Neural progenitor cell (in vitro differentiated cells): ENCODE measurements at regions not wholly inside any gene's neighbourhood (a gene's known extent, or its start where the extent isn't known, plus 50 kb on each side); places are given as distances from the start of the nearest gene placed in this dataset.
A peak's percentile ranks its signal among the peaks of the same experiment; 100 is the strongest.

Experiments used
- DNase-seq: peaks from one replicate; pipeline ENCODE4 v3.0.0-alpha.2; 2016; ENCODE audit warnings: low spot score
- H2AFZ ChIP-seq: fragments of 200-600 bp; sonication (generic); replicated peaks from 2 replicates; pipeline ENCODE4 v1.6.1; 2016; ENCODE audit warnings: antibody characterized with exemption
- H3F3A ChIP-seq: fragments of 200-600 bp; sonication (generic); 2 replicates; pipeline ENCODE4 v1.6.1; 2016; ENCODE audit warnings: antibody characterized with exemption, low read depth
- H3K27ac ChIP-seq: fragments of 200-600 bp; sonication (generic); 2 replicates; pipeline ENCODE4 v1.5.1; 2016; ENCODE audit warnings: mild to moderate bottlenecking
- H3K27me3 ChIP-seq: fragments of 200-600 bp; sonication (generic); 2 replicates; pipeline ENCODE4 v1.6.1; 2016; ENCODE audit warnings: mild to moderate bottlenecking, moderate library complexity
- H3K36me3 ChIP-seq: fragments of 200-600 bp; sonication (generic); 2 replicates; pipeline ENCODE4 v1.5.1; 2016
- H3K4me1 ChIP-seq: fragments of 200-600 bp; sonication (generic); 2 replicates; pipeline ENCODE4 v1.6.1; 2016; ENCODE audit warnings: mixed run types
- H3K4me2 ChIP-seq: fragments of 200-600 bp; sonication (generic); 2 replicates; pipeline ENCODE4 v1.6.1; 2016
- H3K4me3 ChIP-seq: fragments of 200-600 bp; sonication (generic); 2 replicates; pipeline ENCODE4 v1.5.1; 2016
- H3K79me2 ChIP-seq: fragments of 200-600 bp; sonication (generic); 2 replicates; pipeline ENCODE4 v1.6.1; 2016; ENCODE audit warnings: low read depth
- H3K9ac ChIP-seq: fragments of 200-600 bp; sonication (generic); 2 replicates; pipeline ENCODE4 v1.6.1; 2016
- H3K9me3 ChIP-seq: fragments of 200-600 bp; sonication (generic); 2 replicates; pipeline ENCODE4 v1.5.1; 2016; ENCODE audit warnings: low read depth
- H4K20me1 ChIP-seq: fragments of 200-600 bp; sonication (generic); 2 replicates; pipeline ENCODE4 v1.6.1; 2016; ENCODE audit warnings: low read depth
- H3K27ac Mint-ChIP-seq: 3 replicates; pipeline ENCODE4 v1.8.0; 2021; ENCODE audit warnings: mixed read lengths
- H3K27me3 Mint-ChIP-seq: 2 replicates; pipeline ENCODE4 v1.8.0; 2022; ENCODE audit warnings: low read depth, mild to moderate bottlenecking, inconsistent platforms, moderate library complexity, mixed read lengths; ENCODE audit not compliant: insufficient read depth
- H3K36me3 Mint-ChIP-seq: 3 replicates; pipeline ENCODE4 v1.8.0; 2021; ENCODE audit warnings: mixed read lengths
- H3K4me1 Mint-ChIP-seq: 3 replicates; pipeline ENCODE4 v1.8.0; 2021; ENCODE audit warnings: mixed read lengths
- H3K4me3 Mint-ChIP-seq: 3 replicates; pipeline ENCODE4 v1.8.0; 2021; ENCODE audit warnings: mild to moderate bottlenecking, moderate library complexity, mixed read lengths
- H3K9me3 Mint-ChIP-seq: 3 replicates; pipeline ENCODE4 v1.8.0; 2020; ENCODE audit warnings: mixed read lengths
- EZH2 ChIP-seq: fragments of 200-600 bp; sonication (generic); IDR thresholded peaks from 2 replicates; pipeline ENCODE4 v1.6.1; 2017; ENCODE audit warnings: antibody characterized with exemption, mild to moderate bottlenecking, moderate library complexity
- EZH2phosphoT487 ChIP-seq: fragments of 200-600 bp; sonication (generic); IDR thresholded peaks from 2 replicates; pipeline ENCODE4 v1.6.1; 2017; ENCODE audit warnings: antibody characterized with exemption
- TF ChIP-seq, protein P1 (sequence below): fragments of 200-600 bp; sonication (generic); IDR thresholded peaks from 2 replicates; pipeline ENCODE4 v1.5.1; 2017; ENCODE audit warnings: antibody characterized with exemption, mild to moderate bottlenecking

DNA sequence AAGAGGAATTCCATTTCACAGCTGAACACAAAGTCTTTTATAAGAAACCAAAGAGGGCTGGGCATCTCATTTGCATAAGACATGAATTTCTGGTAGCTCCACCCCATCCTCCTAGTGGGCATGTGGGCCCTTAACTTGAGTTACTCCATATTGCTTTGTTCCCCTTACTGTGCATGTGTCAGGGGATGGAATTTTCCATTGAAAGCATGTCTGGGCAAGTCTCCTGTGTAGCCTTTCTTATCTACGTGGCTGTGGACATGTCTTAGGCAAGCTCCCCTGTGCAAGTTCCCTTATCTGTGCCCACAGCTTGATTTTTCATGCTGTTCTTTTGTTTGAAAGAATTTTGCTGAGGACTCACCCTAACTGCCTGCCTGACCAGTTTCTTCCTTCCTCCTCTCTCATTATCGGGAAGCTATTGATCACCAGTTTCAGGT, 123.5 kb upstream of the JADE1 start:
- Mint-ChIP-seq H3K27ac (no peak overlapping the region), H3K4me3 (no peak overlapping the region), H3K4me1 (peaks cover 28% of the 10 kb centered on the region), H3K9me3 (peaks cover 10% of the 10 kb centered on the region), H3K27me3 (peaks cover 2% of the 10 kb centered on the region), H3K36me3 (no peaks in the 10 kb centered on the region)
- DNase-seq: no peak
- H3K27ac ChIP-seq: no peak overlapping the region
- H4K20me1 ChIP-seq: no peaks in the 10 kb centered on the region
- H3K79me2 ChIP-seq: no peaks in the 10 kb centered on the region
- H3K36me3 ChIP-seq: no peaks in the 10 kb centered on the region
- H3K9ac ChIP-seq: no peak overlapping the region
- peaks cover 39% of the 10 kb centered on the region for H3K4me1 ChIP-seq
- no peak overlapping the region for H2AFZ ChIP-seq
- no peak overlapping the region for H3K4me3 ChIP-seq
- H3K9me3 ChIP-seq: peaks cover 5% of the 10 kb centered on the region
- TF ChIP-seq, protein P1, sequence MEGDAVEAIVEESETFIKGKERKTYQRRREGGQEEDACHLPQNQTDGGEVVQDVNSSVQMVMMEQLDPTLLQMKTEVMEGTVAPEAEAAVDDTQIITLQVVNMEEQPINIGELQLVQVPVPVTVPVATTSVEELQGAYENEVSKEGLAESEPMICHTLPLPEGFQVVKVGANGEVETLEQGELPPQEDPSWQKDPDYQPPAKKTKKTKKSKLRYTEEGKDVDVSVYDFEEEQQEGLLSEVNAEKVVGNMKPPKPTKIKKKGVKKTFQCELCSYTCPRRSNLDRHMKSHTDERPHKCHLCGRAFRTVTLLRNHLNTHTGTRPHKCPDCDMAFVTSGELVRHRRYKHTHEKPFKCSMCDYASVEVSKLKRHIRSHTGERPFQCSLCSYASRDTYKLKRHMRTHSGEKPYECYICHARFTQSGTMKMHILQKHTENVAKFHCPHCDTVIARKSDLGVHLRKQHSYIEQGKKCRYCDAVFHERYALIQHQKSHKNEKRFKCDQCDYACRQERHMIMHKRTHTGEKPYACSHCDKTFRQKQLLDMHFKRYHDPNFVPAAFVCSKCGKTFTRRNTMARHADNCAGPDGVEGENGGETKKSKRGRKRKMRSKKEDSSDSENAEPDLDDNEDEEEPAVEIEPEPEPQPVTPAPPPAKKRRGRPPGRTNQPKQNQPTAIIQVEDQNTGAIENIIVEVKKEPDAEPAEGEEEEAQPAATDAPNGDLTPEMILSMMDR: no peak
- TF ChIP-seq EZH2: no peak
- no peak for TF ChIP-seq EZH2phosphoT487
- H3F3A ChIP-seq: peaks cover 22% of the 10 kb centered on the region
- no peak overlapping the region for H3K4me2 ChIP-seq
- no peaks in the 10 kb centered on the region for H3K27me3 ChIP-seq

DNA sequence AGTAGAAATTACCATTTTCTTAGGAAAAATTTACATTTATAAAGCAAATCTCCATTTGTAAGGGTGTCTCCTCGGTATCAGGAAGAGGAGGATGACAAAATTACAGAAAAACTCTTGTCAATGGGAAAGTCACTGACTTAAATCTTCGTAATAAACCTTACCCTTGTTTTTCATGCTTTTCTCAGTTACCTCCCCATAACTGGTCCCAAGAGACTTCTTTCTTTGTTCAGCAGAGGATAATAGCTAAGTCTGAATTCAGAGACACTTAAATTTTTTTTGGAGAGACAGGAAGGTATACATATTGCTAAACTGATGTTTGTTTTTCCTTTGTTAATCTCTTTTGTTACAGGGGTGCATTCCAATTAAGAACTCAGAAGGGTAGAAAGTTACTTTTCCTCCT, 125.5 kb upstream of the JADE1 start:
- TF ChIP-seq, protein P1: no peak
- TF ChIP-seq EZH2 (no peak), EZH2phosphoT487 (no peak)
- Histone ChIP-seq H3K9me3 (peaks cover 5% of the 10 kb centered on the region), H4K20me1 (no peaks in the 10 kb centered on the region), H3K36me3 (no peaks in the 10 kb centered on the region), H3F3A (peaks cover 22% of the 10 kb centered on the region), H3K27me3 (no peaks in the 10 kb centered on the region), H3K4me3 (no peak overlapping the region), H3K27ac (no peak overlapping the region), H2AFZ (no peak overlapping the region), H3K9ac (no peak overlapping the region), H3K4me2 (no peak overlapping the region), H3K4me1 (peaks cover 27% of the 10 kb centered on the region), H3K79me2 (no peaks in the 10 kb centered on the region)
- H3K9me3 Mint-ChIP-seq: peaks cover 10% of the 10 kb centered on the region
- H3K36me3 Mint-ChIP-seq: no peaks in the 10 kb centered on the region
- H3K27ac Mint-ChIP-seq: no peak overlapping the region
- DNase-seq: no peak
- peaks cover 19% of the 10 kb centered on the region for H3K4me1 Mint-ChIP-seq
- H3K27me3 Mint-ChIP-seq: peaks cover 2% of the 10 kb centered on the region
- no peak overlapping the region for H3K4me3 Mint-ChIP-seq

DNA sequence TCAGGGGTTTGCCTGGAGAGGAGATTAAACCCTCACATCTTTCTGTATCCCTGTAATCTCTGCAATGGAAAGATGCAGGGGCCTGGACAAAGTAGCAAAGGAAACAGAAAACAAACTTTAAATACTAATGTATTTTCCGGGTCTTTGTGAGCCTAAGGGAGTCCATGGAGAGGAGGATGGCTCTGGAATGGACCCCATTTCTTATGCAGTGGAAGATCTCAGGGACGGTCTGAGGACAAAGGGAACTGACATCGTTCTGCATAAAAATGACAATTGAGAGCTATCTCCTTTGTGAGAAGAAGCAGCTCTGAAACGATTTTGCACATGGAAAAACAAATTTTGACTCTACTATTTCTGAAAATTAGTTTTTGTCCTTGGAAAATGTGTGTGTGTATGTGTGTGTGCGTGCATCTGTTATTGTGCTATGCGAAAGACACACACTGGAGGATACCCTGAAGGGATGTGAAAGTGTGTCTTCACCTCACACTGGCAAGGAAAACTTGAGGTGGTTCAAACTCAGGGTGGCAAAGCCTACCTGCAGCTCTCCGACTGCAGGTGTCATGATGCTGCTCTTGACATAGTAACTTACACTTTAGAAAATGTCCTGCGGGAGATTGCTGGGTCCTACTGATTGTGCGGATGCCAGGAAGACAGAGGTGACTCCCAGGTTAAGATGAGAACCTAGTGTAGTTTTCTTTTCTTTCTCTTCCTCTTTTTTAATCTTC, 126.4 kb upstream of the JADE1 start:
- Mint-ChIP-seq H3K27ac (peak overlapping the region; percentile 70), H3K27me3 (peaks cover 2% of the 10 kb centered on the region), H3K4me3 (peak overlapping the region; percentile 17), H3K4me1 (peaks cover 16% of the 10 kb centered on the region), H3K36me3 (no peaks in the 10 kb centered on the region), H3K9me3 (peaks cover 10% of the 10 kb centered on the region)
- no peak overlapping the region for H3K9ac ChIP-seq
- no peaks in the 10 kb centered on the region for H4K20me1 ChIP-seq
- H3K4me2 ChIP-seq: peak overlapping the region; percentile 74
- peak overlapping the region; percentile 96 for H2AFZ ChIP-seq
- H3K27ac ChIP-seq: peak overlapping the region; percentile 64
- peaks cover 26% of the 10 kb centered on the region for H3K4me1 ChIP-seq
- H3K4me3 ChIP-seq: peak overlapping the region; percentile 30
- TF ChIP-seq, protein P1: no peak
- TF ChIP-seq EZH2: no peak
- no peak for TF ChIP-seq EZH2phosphoT487
- DNase-seq: peak; percentile 23
- H3K79me2 ChIP-seq: no peaks in the 10 kb centered on the region
- H3K27me3 ChIP-seq: no peaks in the 10 kb centered on the region
- H3K36me3 ChIP-seq: no peaks in the 10 kb centered on the region
- H3F3A ChIP-seq: peaks cover 22% of the 10 kb centered on the region
- peaks cover 5% of the 10 kb centered on the region for H3K9me3 ChIP-seq
